GM12874 (cell line): ENCODE measurements at regions not wholly inside any gene's neighbourhood (a gene's known extent, or its start where the extent isn't known, plus 50 kb on each side); places are given as distances from the start of the nearest gene placed in this dataset.

ENCODE experiments used
- CTCF ChIP-seq: IDR thresholded peaks from 2 replicates; pipeline ENCODE4 v1.5.1; 2011; ENCODE audit warnings: low read depth, mild to moderate bottlenecking, control low read depth, low read length, moderate library complexity; ENCODE audit not compliant: insufficient read depth

DNA sequence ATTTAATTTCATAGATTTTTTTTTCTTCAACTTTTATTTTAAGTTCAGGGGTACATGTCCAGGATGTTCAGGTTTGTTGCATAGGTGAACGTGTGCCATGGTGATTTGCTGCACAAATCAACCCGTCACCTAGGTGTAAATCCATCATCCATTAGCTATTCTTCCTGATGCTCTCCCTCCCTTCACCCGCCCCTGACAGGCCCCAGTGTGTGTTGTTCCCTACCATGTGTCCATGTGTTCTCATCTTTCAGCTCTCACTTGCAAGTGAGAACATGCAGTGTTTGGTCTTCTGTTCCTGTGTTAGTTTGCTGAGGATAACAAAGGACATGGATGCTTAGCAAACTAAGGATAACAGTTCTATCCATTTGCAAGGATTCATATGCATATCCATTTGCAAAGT is 209.1 kb upstream of the ADCY2 start:
- no peak for TF ChIP-seq CTCF

DNA sequence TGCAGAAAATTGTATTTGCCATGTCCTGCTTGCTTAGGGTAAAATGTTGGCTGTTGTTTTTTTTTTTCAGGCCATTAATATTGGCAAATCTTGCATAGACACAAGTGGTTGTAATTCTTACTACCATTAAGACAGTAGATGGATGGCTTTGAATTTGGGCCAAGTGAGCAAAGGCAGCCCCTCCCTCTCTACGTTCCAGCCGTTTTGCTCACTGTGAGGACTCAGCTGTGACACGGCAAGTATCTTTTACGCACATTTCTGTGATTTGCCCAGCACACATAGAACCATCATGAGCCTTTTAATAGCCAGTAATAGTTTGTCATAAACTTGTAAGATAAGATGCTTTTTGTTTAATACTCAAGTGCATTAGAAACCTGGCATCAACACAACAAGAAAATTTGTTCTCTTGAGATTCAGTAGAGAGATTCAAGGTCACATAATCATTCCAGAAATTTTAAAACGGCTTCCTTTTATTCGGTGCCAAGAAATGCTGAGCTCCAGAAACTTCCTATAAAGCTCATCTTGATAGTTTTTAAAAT is 205.2 kb upstream of the ADCY2 start:
- no peak for TF ChIP-seq CTCF

GRCh38 chr5:7192016-7192415 is 203.9 kb upstream of the ADCY2 start:
- no peak for TF ChIP-seq CTCF

DNA sequence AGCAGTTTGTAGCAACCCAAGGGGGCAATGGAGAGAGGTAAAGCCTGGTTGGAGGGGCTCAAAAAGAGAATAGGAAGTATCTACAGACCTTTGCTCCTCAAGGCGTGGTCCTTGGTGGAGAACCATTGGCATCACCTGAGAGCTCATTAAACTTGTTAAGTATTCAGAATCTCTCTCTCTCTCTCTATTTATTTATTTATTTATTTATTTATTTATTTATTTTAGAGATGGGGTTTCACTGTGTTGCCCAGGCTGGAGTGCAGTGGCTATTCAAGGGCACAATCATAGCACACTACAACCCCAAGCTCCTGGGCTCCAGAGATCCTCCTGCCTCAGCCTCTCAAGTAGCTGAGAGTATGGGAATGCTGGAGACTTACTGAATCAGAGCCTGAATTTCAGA is 193.1 kb upstream of the ADCY2 start:
- TF ChIP-seq CTCF, result no peak

- no peak for TF ChIP-seq CTCF
These were observed 188.0 kb upstream of the ADCY2 start for GRCh38 chr5:7207979-7208378.

DNA sequence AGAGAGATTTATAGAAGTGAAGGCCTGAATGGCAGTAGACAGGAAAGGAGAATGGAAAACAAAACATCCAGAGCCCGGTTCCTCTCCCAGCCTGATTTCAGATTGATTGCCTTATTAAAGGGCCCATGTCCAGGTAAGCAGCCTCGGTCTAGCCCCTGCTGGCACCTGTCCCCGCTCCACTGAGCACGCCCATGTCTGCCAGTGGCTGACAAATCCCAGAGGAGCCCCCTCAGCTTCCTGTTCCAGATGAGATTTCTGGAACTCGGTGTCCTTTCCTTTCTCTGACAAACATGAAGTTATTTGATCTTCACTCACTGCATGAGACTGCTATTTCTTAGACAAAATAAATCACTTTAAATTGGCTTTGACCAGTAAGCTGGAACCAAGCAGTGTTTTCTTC is 187.0 kb upstream of the ADCY2 start:
- TF ChIP-seq CTCF, result no peak

DNA sequence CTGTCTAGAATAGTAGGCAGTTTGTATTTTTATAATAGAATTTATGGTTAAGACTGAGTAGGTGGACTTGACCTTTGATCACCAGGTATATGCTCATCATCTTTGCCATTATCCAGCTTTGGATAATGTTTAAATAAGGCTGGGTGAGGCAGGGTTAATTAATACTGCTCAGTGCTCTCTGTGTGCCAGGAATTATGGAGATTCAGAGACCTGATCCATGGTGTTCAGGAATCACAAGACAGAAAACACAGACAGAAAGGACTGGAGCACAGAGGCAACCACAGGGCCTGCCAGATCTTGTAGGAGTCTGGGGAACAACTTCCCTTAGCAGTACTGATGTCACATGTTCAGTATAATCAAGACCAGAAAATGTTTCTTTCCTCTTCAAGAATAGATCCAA is 186.3 kb upstream of the ADCY2 start:
- no peak for TF ChIP-seq CTCF

GRCh38 chr5:7210549-7210948 is 185.4 kb upstream of the ADCY2 start:
- TF ChIP-seq CTCF, result no peak
